ENCODE measurements at regions not wholly inside any gene's neighbourhood (a gene's known extent, or its start where the extent isn't known, plus 50 kb on each side); places are given as distances from the start of the nearest gene placed in this dataset.

- TF ChIP-seq CTCF (IDR thresholded peaks at IDR 0.05) (no peak), POLR2A (IDR thresholded peaks at IDR 0.05) (no peak)
Observed at GRCh38 chrX:13198762-13199064, 121.1 kb downstream of the ATXN3L start.
